ENCODE measurements at regions not wholly inside any gene's neighbourhood (a gene's known extent, or its start where the extent isn't known, plus 50 kb on each side); places are given as distances from the start of the nearest gene placed in this dataset.

- Mint-ChIP-seq H3K4me3 (no peak overlapping the region), H3K27ac (no peak overlapping the region), H3K4me1 (ENCODE audit: low read depth in 2 of 2) (no peaks in the 10 kb centered on the region), H3K9me3 (peaks cover 0 to 4% of the 10 kb centered on the region in 2 donors), H3K36me3 (ENCODE audit: insufficient read depth) (no peaks in the 10 kb centered on the region), H3K27me3 (no peaks in the 10 kb centered on the region)
- ATAC-seq (replicated peaks): no peak
- DNase-seq: no peak
Measured at GRCh38 chr4:59570860-59571476, 1629.2 kb upstream of the ADGRL3 start.

GRCh38 chr4:59571805-59572430 is 1628.2 kb upstream of the ADGRL3 start:
- H3K36me3 Mint-ChIP-seq (ENCODE audit: insufficient read depth): no peaks in the 10 kb centered on the region
- H3K4me1 Mint-ChIP-seq (ENCODE audit: low read depth in 2 of 2): no peaks in the 10 kb centered on the region
- DNase-seq (no peak), ATAC-seq (replicated peaks) (no peak)
- no peaks in the 10 kb centered on the region for H3K27me3 Mint-ChIP-seq
- no peak overlapping the region for H3K27ac Mint-ChIP-seq
- no peak overlapping the region for H3K4me3 Mint-ChIP-seq
- H3K9me3 Mint-ChIP-seq: peaks cover 0 to 4% of the 10 kb centered on the region in 2 donors

DNA sequence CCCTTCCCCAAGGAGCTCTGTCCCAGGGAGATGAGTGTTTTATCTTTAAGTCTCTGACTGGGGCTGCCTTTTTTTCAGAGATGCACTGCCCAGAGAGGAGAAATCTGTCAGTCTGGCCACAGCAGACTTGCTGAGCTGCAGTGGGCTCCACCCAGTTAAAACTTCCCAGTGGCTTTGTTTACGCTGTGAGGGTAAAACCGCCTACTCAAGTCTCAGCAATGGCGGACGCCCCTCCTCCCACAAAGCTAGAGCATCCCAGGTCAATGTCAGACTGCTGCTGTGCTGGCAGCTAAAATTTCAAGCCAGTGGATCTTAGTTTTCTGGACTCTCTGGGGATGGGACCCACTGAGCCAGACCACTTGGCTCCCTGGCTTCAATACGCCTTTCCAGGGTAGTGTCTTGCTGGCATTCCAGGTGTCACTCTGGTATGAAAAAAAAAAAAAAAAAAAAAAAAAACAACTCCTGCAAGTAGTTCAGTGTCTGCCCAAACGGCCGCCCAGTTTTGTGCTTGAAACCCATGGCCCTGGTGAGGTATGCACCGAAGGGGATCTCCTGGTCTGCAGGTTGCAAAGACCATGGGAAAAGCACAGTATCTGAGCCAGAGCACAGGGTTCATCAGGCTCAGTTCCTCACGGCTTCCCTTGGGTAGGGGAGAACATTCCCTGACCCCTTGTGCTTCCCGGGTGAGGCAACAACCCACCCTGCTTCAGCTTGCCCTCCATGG is 1616.1 kb upstream of the ADGRL3 start:
- H3K9me3 Mint-ChIP-seq: peaks cover 16 to 31% of the 10 kb centered on the region in 2 donors
- no peaks in the 10 kb centered on the region for H3K36me3 Mint-ChIP-seq (ENCODE audit: insufficient read depth)
- H3K4me3 Mint-ChIP-seq: no peak overlapping the region
- H3K4me1 Mint-ChIP-seq (ENCODE audit: low read depth in 2 of 2): no peaks in the 10 kb centered on the region
- no peak for ATAC-seq (replicated peaks)
- DNase-seq: no peak
- no peak overlapping the region for H3K27ac Mint-ChIP-seq
- H3K27me3 Mint-ChIP-seq: no peaks in the 10 kb centered on the region

GRCh38 chr4:59597536-59598329 is 1602.4 kb upstream of the ADGRL3 start:
- Mint-ChIP-seq H3K4me3 (no peak overlapping the region), H3K27me3 (no peaks in the 10 kb centered on the region), H3K4me1 (ENCODE audit: low read depth in 2 of 2) (no peaks in the 10 kb centered on the region), H3K27ac (no peak overlapping the region), H3K9me3 (peaks cover 12 to 31% of the 10 kb centered on the region in 2 donors), H3K36me3 (ENCODE audit: insufficient read depth) (no peaks in the 10 kb centered on the region)
- ATAC-seq (replicated peaks) (no peak), DNase-seq (no peak)

- ATAC-seq (replicated peaks) (no peak), DNase-seq (no peak)
- Mint-ChIP-seq H3K27me3 (no peaks in the 10 kb centered on the region), H3K4me1 (ENCODE audit: low read depth in 2 of 2) (no peaks in the 10 kb centered on the region), H3K9me3 (peaks cover 12 to 31% of the 10 kb centered on the region in 2 donors), H3K27ac (no peak overlapping the region), H3K36me3 (ENCODE audit: insufficient read depth) (no peaks in the 10 kb centered on the region), H3K4me3 (no peak overlapping the region)
Measured at GRCh38 chr4:59598330-59598618, 1601.9 kb upstream of the ADGRL3 start.

DNA sequence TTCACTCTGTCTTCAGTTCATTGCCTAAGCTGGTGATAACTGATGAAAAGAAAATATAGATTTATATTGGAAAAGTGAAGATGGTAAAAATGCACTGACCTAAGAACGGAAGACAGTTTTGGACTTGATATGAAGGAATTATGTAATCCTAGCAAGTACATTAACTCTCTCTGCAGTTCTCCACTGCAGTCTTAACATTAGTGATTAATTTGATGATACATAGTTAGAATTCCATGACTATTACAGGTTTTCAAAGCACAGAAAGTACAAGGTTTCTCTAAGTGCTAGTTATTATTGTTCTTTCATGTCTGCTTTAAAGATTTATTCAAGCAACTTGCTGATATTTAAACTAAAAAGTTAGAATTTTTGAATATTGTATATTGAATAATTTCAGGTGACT is 1591.7 kb upstream of the ADGRL3 start:
- no peaks in the 10 kb centered on the region for H3K4me1 Mint-ChIP-seq (ENCODE audit: low read depth in 2 of 2)
- H3K4me3 Mint-ChIP-seq: no peak overlapping the region
- no peak for DNase-seq
- H3K36me3 Mint-ChIP-seq (ENCODE audit: insufficient read depth): no peaks in the 10 kb centered on the region
- H3K9me3 Mint-ChIP-seq: peaks cover 7 to 9% of the 10 kb centered on the region in 2 donors
- H3K27ac Mint-ChIP-seq: no peak overlapping the region
- H3K27me3 Mint-ChIP-seq: no peaks in the 10 kb centered on the region
- no peak for ATAC-seq (replicated peaks)

GRCh38 chr4:59612235-59612634 is 1587.9 kb upstream of the ADGRL3 start:
- H3K4me1 Mint-ChIP-seq (ENCODE audit: low read depth in 2 of 2): no peaks in the 10 kb centered on the region
- H3K27ac Mint-ChIP-seq: no peak overlapping the region
- H3K9me3 Mint-ChIP-seq: peaks cover 0 to 8% of the 10 kb centered on the region in 2 donors
- DNase-seq (no peak), ATAC-seq (replicated peaks) (no peak)
- no peaks in the 10 kb centered on the region for H3K36me3 Mint-ChIP-seq (ENCODE audit: insufficient read depth)
- no peak overlapping the region for H3K4me3 Mint-ChIP-seq
- no peaks in the 10 kb centered on the region for H3K27me3 Mint-ChIP-seq

- Mint-ChIP-seq H3K27ac (no peak overlapping the region), H3K4me3 (no peak overlapping the region), H3K27me3 (no peaks in the 10 kb centered on the region)
Measured at GRCh38 chr4:59615316-59615715, 1584.8 kb upstream of the ADGRL3 start.

GRCh38 chr4:59629348-59629747 is 1570.8 kb upstream of the ADGRL3 start:
- peaks cover 13 to 14% of the 10 kb centered on the region in 2 donors for H3K9me3 Mint-ChIP-seq
- ATAC-seq (replicated peaks): no peak
- H3K27ac Mint-ChIP-seq: no peak overlapping the region

More at GRCh38 chr4:59615316-59615715, 1584.8 kb upstream of the ADGRL3 start:
- ATAC-seq (replicated peaks) (no peak), DNase-seq (no peak)
- Mint-ChIP-seq H3K36me3 (ENCODE audit: insufficient read depth) (no peaks in the 10 kb centered on the region), H3K9me3 (peaks cover 0 to 11% of the 10 kb centered on the region in 2 donors), H3K4me1 (ENCODE audit: low read depth in 2 of 2) (no peaks in the 10 kb centered on the region)

DNA sequence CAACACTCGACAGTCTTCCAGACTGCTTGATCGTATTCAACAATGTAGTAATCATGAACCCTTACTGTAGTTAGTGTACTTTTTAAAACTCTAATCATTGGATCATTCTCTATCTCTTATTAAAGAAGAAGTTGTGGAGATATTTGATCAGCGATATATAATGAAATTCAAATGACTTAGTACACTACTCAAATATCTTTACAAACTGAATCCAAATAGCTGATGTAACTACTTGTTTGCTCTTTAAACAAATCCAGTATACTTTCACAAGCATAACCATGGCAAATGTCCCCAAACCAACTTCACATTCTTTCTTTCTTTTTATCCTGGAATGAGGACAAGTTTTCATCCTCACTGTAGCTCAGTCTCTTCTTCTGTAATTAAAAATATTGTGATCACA is 1569.9 kb upstream of the ADGRL3 start:
- H3K4me1 Mint-ChIP-seq (ENCODE audit: low read depth in 2 of 2): no peaks in the 10 kb centered on the region
- H3K9me3 Mint-ChIP-seq: peaks cover 13 to 15% of the 10 kb centered on the region in 2 donors
- no peaks in the 10 kb centered on the region for H3K36me3 Mint-ChIP-seq (ENCODE audit: insufficient read depth)
- no peaks in the 10 kb centered on the region for H3K27me3 Mint-ChIP-seq
- ATAC-seq (replicated peaks) (no peak), DNase-seq (no peak)
- no peak overlapping the region for H3K27ac Mint-ChIP-seq
- no peak overlapping the region for H3K4me3 Mint-ChIP-seq

More at GRCh38 chr4:59629348-59629747, 1570.8 kb upstream of the ADGRL3 start:
- H3K27me3 Mint-ChIP-seq: no peaks in the 10 kb centered on the region
- H3K4me1 Mint-ChIP-seq (ENCODE audit: low read depth in 2 of 2): no peaks in the 10 kb centered on the region
- DNase-seq: no peak
- H3K36me3 Mint-ChIP-seq (ENCODE audit: insufficient read depth): no peaks in the 10 kb centered on the region
- H3K4me3 Mint-ChIP-seq: no peak overlapping the region

- no peaks in the 10 kb centered on the region for H3K4me1 Mint-ChIP-seq (ENCODE audit: low read depth in 2 of 2)
- ATAC-seq (replicated peaks) (no peak), DNase-seq (no peak)
- H3K9me3 Mint-ChIP-seq: peaks cover 18 to 19% of the 10 kb centered on the region in 2 donors
- H3K27ac Mint-ChIP-seq: no peak overlapping the region
- no peak overlapping the region for H3K4me3 Mint-ChIP-seq
- no peaks in the 10 kb centered on the region for H3K27me3 Mint-ChIP-seq
- H3K36me3 Mint-ChIP-seq (ENCODE audit: insufficient read depth): no peaks in the 10 kb centered on the region
Measured at GRCh38 chr4:59630922-59631321, 1569.2 kb upstream of the ADGRL3 start.

DNA sequence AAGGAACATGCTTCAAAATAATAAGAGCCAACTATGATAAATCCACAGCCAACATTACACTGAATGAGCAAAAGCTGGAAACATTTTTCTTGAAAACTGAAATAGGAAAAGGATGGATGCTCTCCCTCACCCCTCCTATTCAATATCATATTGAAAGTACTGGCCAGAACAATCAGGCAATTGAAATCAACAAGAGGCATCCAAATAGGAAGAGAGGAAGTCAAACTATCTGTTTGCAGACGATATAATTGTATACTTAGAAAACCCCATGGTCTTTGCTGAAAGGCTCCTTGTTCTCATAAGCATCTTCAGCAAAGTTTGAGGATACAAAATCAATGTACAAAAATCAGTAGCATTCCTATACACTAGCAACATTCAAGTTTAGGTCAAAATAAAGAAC is 1562.5 kb upstream of the ADGRL3 start:
- DNase-seq (no peak), ATAC-seq (replicated peaks) (no peak)
- no peaks in the 10 kb centered on the region for H3K36me3 Mint-ChIP-seq (ENCODE audit: insufficient read depth)
- H3K27me3 Mint-ChIP-seq: no peaks in the 10 kb centered on the region
- peaks cover 13 to 38% of the 10 kb centered on the region in 2 donors for H3K9me3 Mint-ChIP-seq
- no peak overlapping the region for H3K4me3 Mint-ChIP-seq
- H3K4me1 Mint-ChIP-seq (ENCODE audit: low read depth in 2 of 2): no peaks in the 10 kb centered on the region
- H3K27ac Mint-ChIP-seq: no peak overlapping the region

DNA sequence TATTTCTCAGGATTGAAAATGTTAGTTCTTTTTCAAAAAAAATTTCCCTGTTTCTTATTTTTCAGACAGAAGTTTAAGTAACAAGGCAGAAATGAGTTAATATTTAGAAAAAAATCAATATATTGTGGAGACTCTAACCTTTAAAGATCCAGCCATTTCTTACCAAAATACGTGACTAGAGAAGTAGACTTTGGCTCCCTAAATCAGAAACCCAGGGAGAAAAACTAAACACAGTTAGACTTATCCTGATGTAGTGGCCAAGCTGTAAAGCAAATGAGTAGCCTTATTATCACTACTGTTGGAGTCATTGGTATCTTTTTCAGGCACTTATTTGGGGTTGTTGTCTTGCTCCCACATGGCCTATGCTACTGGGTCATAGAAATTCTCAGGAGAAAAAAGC is 1556.4 kb upstream of the ADGRL3 start:
- Mint-ChIP-seq H3K9me3 (peaks cover 3 to 7% of the 10 kb centered on the region in 2 donors), H3K4me3 (no peak overlapping the region), H3K27me3 (no peaks in the 10 kb centered on the region), H3K36me3 (ENCODE audit: insufficient read depth) (no peaks in the 10 kb centered on the region), H3K4me1 (ENCODE audit: low read depth in 2 of 2) (no peaks in the 10 kb centered on the region), H3K27ac (no peak overlapping the region)
- DNase-seq: no peak
- no peak for ATAC-seq (replicated peaks)
